NT2/D1 (cell line): ENCODE measurements at regions not wholly inside any gene's neighbourhood (a gene's known extent, or its start where the extent isn't known, plus 50 kb on each side); places are given as distances from the start of the nearest gene placed in this dataset.

Experiments
- DNase-seq: peaks from one replicate; pipeline ENCODE4 v3.0.0-alpha.2; 2011; ENCODE audit warnings: low read depth, low spot score
- H3K27me3 ChIP-seq: 2 replicates; pipeline ENCODE4 v1.6.0; 2011; ENCODE audit warnings: mild to moderate bottlenecking; ENCODE audit not compliant: insufficient read length, insufficient read depth
- H3K36me3 ChIP-seq: 2 replicates; pipeline ENCODE4 v1.6.1; 2011; ENCODE audit warnings: mild to moderate bottlenecking, low read length, mixed read lengths; ENCODE audit not compliant: insufficient read depth, insufficient read length
- H3K4me1 ChIP-seq: 2 replicates; pipeline ENCODE4 v1.5.1; 2011; ENCODE audit not compliant: insufficient read depth, insufficient read length
- H3K4me3 ChIP-seq: 2 replicates; pipeline ENCODE4 v1.5.1; 2011; ENCODE audit warnings: low read depth; ENCODE audit not compliant: insufficient read length
- H3K9ac ChIP-seq: 2 replicates; pipeline ENCODE4 v1.6.0; 2011; ENCODE audit warnings: low read depth; ENCODE audit not compliant: insufficient read length
- H3K9me3 ChIP-seq: 2 replicates; pipeline ENCODE4 v1.5.1; 2011; ENCODE audit warnings: mild to moderate bottlenecking, low read length; ENCODE audit not compliant: insufficient read depth
- SUZ12 ChIP-seq: IDR thresholded peaks from 2 replicates; pipeline ENCODE4 v1.6.1; 2011; ENCODE audit not compliant: insufficient read length, insufficient read depth; ENCODE audit errors: extremely low read depth
- YY1 ChIP-seq: IDR thresholded peaks from 2 replicates; pipeline ENCODE4 v1.6.1; 2011; ENCODE audit not compliant: insufficient read length, insufficient read depth
- ZNF274 ChIP-seq: IDR thresholded peaks from 2 replicates; pipeline ENCODE4 v1.6.1; 2011; ENCODE audit warnings: mild to moderate bottlenecking, low read depth, low read length

GRCh38 chr5:74337254-74337983 lies 303.1 kb downstream of the ENC1 start:
- Histone ChIP-seq H3K9ac (no peak overlapping the region), H3K36me3 (no peaks in the 10 kb centered on the region), H3K4me1 (no peaks in the 10 kb centered on the region), H3K4me3 (no peak overlapping the region), H3K9me3 (no peaks in the 10 kb centered on the region), H3K27me3 (no peaks in the 10 kb centered on the region)
- DNase-seq, result no peak
- TF ChIP-seq ZNF274 (no peak), SUZ12 (no peak), YY1 (no peak)

- H3K36me3 ChIP-seq, result no peaks in the 10 kb centered on the region
- TF ChIP-seq SUZ12, result no peak
- no peak for TF ChIP-seq ZNF274
- no peak for TF ChIP-seq YY1
- no peak for DNase-seq
- no peak overlapping the region for H3K4me3 ChIP-seq
- H3K9ac ChIP-seq, result no peak overlapping the region
- H3K4me1 ChIP-seq, result no peaks in the 10 kb centered on the region
- H3K27me3 ChIP-seq, result no peaks in the 10 kb centered on the region
- H3K9me3 ChIP-seq, result no peaks in the 10 kb centered on the region
Measured at GRCh38 chr5:74336297-74336696, 304.2 kb downstream of the ENC1 start.

GRCh38 chr5:74334762-74335384 lies 305.7 kb downstream of the ENC1 start:
- no peaks in the 10 kb centered on the region for H3K4me1 ChIP-seq
- H3K4me3 ChIP-seq, result no peak overlapping the region
- no peaks in the 10 kb centered on the region for H3K9me3 ChIP-seq
- no peaks in the 10 kb centered on the region for H3K27me3 ChIP-seq
- H3K36me3 ChIP-seq, result no peaks in the 10 kb centered on the region
- TF ChIP-seq YY1 (no peak), SUZ12 (no peak), ZNF274 (no peak)
- DNase-seq, result no peak
- H3K9ac ChIP-seq, result no peak overlapping the region

GRCh38 chr5:74334062-74334761 lies 306.3 kb downstream of the ENC1 start:
- H3K9me3 ChIP-seq, result no peaks in the 10 kb centered on the region
- no peak for DNase-seq
- H3K36me3 ChIP-seq, result no peaks in the 10 kb centered on the region
- no peak for TF ChIP-seq SUZ12
- no peak for TF ChIP-seq YY1
- no peak for TF ChIP-seq ZNF274
- no peak overlapping the region for H3K4me3 ChIP-seq
- no peaks in the 10 kb centered on the region for H3K4me1 ChIP-seq
- no peak overlapping the region for H3K9ac ChIP-seq
- H3K27me3 ChIP-seq, result no peaks in the 10 kb centered on the region

GRCh38 chr5:74333430-74333829 lies 307.1 kb downstream of the ENC1 start:
- H3K9ac ChIP-seq, result no peak overlapping the region
- H3K4me1 ChIP-seq, result no peaks in the 10 kb centered on the region
- no peak for TF ChIP-seq ZNF274
- TF ChIP-seq SUZ12, result no peak
- no peak for TF ChIP-seq YY1
- H3K36me3 ChIP-seq, result no peaks in the 10 kb centered on the region
- no peaks in the 10 kb centered on the region for H3K27me3 ChIP-seq
- no peak overlapping the region for H3K4me3 ChIP-seq
- no peaks in the 10 kb centered on the region for H3K9me3 ChIP-seq
- no peak for DNase-seq

- Histone ChIP-seq H3K4me3 (no peak overlapping the region), H3K9ac (no peak overlapping the region), H3K36me3 (no peaks in the 10 kb centered on the region), H3K4me1 (no peaks in the 10 kb centered on the region), H3K27me3 (no peaks in the 10 kb centered on the region), H3K9me3 (no peaks in the 10 kb centered on the region)
- DNase-seq, result no peak
- TF ChIP-seq ZNF274 (no peak), YY1 (no peak), SUZ12 (no peak)
Measured at GRCh38 chr5:74332682-74333081, 307.8 kb downstream of the ENC1 start.

- Histone ChIP-seq H3K27me3 (no peaks in the 10 kb centered on the region), H3K36me3 (no peaks in the 10 kb centered on the region), H3K4me3 (no peak overlapping the region), H3K4me1 (no peaks in the 10 kb centered on the region), H3K9me3 (no peaks in the 10 kb centered on the region), H3K9ac (no peak overlapping the region)
- DNase-seq, result no peak
- TF ChIP-seq ZNF274 (no peak), YY1 (no peak), SUZ12 (no peak)
Measured at GRCh38 chr5:74332006-74332405, 308.5 kb downstream of the ENC1 start.
